KOPT-K1 (cell line): ENCODE measurements at regions not wholly inside any gene's neighbourhood (a gene's known extent, or its start where the extent isn't known, plus 50 kb on each side); places are given as distances from the start of the nearest gene placed in this dataset.
A peak's percentile ranks its signal among the peaks of the same experiment; 100 is the strongest.

Experiments
- H3K27ac ChIP-seq: fragments of 200-600 bp; sonication (generic); 2 replicates; pipeline ENCODE4 v1.5.1; 2016; ENCODE audit warnings: antibody characterized with exemption, mild to moderate bottlenecking, low read depth, low read length; ENCODE audit not compliant: poor library complexity, severe bottlenecking
- H3K36me3 ChIP-seq: fragments of 200-600 bp; sonication (generic); 2 replicates; pipeline ENCODE4 v1.5.1; 2017; ENCODE audit warnings: antibody characterized with exemption, mild to moderate bottlenecking, low read length, moderate library complexity; ENCODE audit not compliant: insufficient read depth
- H3K9me3 ChIP-seq: fragments of 200-600 bp; sonication (generic); 2 replicates; pipeline ENCODE4 v1.5.1; 2017; ENCODE audit warnings: antibody characterized with exemption, low read length, mild to moderate bottlenecking; ENCODE audit not compliant: insufficient read depth, poor library complexity, severe bottlenecking

GRCh38 chr2:12293874-12294273, 422.9 kb upstream of the TRIB2 start:
- H3K27ac ChIP-seq = no peak overlapping the region

GRCh38 chr2:12295856-12296519, 420.7 kb upstream of the TRIB2 start:
- H3K27ac ChIP-seq = peak overlapping the region; percentile 59
- no peaks in the 10 kb centered on the region for H3K36me3 ChIP-seq
- H3K9me3 ChIP-seq = peaks cover 16% of the 10 kb centered on the region

More at GRCh38 chr2:12293874-12294273, 422.9 kb upstream of the TRIB2 start:
- H3K9me3 ChIP-seq = peaks cover 4% of the 10 kb centered on the region
- no peaks in the 10 kb centered on the region for H3K36me3 ChIP-seq

GRCh38 chr2:12296915-12297314, 419.8 kb upstream of the TRIB2 start:
- peaks cover 16% of the 10 kb centered on the region for H3K9me3 ChIP-seq
- no peaks in the 10 kb centered on the region for H3K36me3 ChIP-seq
- H3K27ac ChIP-seq = peak overlapping the region; percentile 59

- Histone ChIP-seq H3K36me3 (no peaks in the 10 kb centered on the region), H3K27ac (no peak overlapping the region), H3K9me3 (peaks cover 16% of the 10 kb centered on the region)
Observed at GRCh38 chr2:12298352-12298751, 418.4 kb upstream of the TRIB2 start.

DNA sequence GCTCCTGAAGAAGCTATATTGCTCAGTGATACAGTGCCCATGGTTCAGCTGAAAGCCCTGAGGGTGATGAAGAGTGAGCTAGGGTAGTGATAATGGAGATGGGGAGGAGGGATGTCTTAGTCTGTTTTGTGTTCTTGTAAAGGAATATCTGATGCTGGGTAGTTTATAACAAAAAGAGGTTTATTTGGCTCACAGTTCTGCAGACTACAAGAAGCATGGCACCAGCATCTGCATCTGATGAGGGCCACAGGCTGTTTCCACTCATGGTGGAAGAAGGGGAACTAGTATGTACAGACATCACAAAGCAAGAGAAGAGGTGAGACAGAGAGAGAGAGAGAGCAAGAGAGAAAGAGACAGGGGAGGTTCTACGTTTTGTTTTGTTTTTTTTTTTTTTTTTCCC, 417.3 kb upstream of the TRIB2 start:
- peaks cover 16% of the 10 kb centered on the region for H3K9me3 ChIP-seq

GRCh38 chr2:12300019-12300602, 416.6 kb upstream of the TRIB2 start:
- H3K27ac ChIP-seq = no peak overlapping the region
- no peaks in the 10 kb centered on the region for H3K36me3 ChIP-seq
- peaks cover 16% of the 10 kb centered on the region for H3K9me3 ChIP-seq

More for the DNA sequence above, 417.3 kb upstream of the TRIB2 start:
- Histone ChIP-seq H3K27ac (no peak overlapping the region), H3K36me3 (no peaks in the 10 kb centered on the region)

DNA sequence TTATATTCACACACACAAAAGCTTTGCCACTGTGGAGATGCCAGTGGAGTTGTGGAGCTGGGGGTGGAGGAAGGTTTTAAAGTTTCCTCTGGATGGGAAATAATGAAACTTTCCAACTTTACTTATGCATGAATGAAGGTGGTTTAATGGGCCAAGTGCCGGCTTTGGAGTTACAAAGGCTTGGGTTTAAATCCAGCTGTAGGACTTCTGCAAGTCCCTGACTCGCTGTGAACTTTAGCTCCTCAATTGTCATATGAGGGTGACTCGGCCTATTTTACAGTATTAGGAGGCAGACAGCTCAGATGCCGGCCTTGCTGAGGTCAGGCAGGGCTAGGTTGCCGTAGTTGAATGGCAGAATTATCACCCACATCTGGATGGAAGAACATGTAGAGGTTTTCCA, 415.8 kb upstream of the TRIB2 start:
- peaks cover 16% of the 10 kb centered on the region for H3K9me3 ChIP-seq
- H3K36me3 ChIP-seq = no peaks in the 10 kb centered on the region
- H3K27ac ChIP-seq = no peak overlapping the region

DNA sequence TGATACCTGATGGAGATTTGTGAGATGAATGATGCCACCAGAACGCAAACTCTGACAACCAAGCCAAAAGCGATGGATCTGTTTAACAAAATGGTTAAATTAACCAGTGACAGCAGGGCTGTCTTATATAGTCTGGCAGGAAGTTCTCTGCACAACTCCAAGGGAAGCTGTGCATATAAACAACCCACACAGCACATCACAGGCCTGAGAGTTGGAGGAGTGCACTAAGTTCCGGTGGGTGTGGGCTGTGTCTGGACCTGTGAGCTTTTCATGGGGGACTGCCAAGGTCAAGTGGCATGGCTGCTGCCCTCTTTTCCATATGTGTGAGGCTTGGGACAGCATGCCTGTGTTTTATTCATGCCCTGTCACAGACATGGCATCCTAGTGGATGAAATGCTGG, 414.6 kb upstream of the TRIB2 start:
- H3K27ac ChIP-seq = no peak overlapping the region
- H3K36me3 ChIP-seq = no peaks in the 10 kb centered on the region
- H3K9me3 ChIP-seq = peaks cover 22% of the 10 kb centered on the region

DNA sequence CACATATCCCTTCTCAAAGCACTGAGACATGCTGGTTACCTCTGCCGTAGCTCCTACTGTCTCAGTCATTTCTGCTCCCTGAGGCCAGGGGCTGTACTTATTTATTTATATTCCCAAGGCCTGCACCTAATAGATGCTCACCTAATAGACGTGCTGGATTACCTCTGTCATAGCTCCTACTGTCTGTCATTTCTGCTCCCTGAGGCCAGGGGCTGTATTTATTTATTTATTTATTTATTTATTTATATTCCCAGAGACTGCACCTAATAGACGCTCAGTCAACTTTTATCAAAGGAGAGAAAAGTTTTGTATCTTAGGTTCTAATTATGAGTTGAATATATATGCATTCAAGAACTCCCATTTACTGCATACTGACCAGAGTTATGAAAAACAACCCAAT, 414.0 kb upstream of the TRIB2 start:
- Histone ChIP-seq H3K27ac (peak overlapping the region; percentile 37), H3K9me3 (peaks cover 22% of the 10 kb centered on the region), H3K36me3 (no peaks in the 10 kb centered on the region)

DNA sequence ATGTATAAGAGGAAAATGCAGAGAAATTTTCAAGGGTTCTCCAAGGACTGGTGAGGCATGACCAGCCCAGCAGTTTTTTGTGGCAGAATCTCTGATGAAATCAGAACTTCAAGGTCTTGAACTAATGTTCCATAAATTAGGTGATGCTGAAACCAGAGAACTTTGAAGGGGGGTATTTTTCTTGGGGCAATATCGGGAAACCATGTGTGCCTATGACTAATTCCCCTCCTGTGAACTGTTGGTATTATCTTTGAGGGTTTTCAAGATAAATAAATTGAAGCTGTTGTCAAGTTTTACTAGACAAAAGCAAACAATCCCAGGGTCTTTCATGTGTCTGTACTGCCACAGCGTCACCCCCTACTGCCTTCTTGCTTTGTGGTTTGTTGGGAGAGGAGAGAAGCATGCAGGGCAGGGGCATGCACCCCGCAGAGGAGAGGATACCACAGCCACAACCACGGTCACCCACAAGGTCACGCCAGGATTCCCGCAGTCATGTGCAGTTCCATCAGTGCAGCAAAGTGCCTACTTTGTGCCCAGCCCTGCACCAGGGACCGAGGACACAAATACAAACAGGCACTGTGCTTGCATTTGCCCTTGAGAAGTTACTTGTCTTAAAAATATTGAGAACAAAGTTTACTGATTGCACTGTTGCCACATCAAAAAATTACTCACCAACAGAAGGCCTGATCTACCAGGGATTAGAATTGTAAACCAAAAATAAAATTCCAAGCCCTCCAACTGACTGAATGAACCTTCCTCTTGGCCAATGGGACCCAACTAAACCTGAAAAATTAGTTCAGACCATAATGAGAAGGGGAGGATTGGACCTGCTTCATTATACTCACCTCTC, 413.3 kb upstream of the TRIB2 start:
- Histone ChIP-seq H3K36me3 (no peaks in the 10 kb centered on the region), H3K9me3 (peaks cover 22% of the 10 kb centered on the region), H3K27ac (peak overlapping the region; percentile 37)

- Histone ChIP-seq H3K27ac (no peak overlapping the region), H3K36me3 (no peaks in the 10 kb centered on the region), H3K9me3 (peaks cover 10% of the 10 kb centered on the region)
Observed at GRCh38 chr2:12304564-12305171, 412.1 kb upstream of the TRIB2 start.

DNA sequence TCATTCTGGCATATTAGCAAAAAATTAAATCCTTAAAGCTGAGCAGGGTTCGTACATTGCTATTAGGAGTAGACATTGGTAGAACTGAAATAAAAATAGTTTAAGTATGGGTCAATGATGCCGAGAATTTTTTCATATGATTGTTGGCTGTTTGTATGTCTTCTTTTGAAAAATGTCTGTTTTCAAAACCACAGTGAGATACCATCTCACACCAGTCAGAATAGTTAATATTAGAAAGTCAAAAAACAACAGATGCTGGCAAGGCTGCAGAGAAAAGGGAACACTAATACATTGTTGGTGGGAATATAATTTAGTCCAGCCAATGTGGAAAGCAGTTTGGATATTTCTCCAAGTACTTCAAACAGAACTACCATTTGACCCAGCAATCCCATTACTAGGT, 410.8 kb upstream of the TRIB2 start:
- no peak overlapping the region for H3K27ac ChIP-seq
- no peaks in the 10 kb centered on the region for H3K36me3 ChIP-seq
- peaks cover 6% of the 10 kb centered on the region for H3K9me3 ChIP-seq

GRCh38 chr2:12310399-12310798, 406.3 kb upstream of the TRIB2 start:
- Histone ChIP-seq H3K27ac (no peak overlapping the region), H3K9me3 (peaks cover 8% of the 10 kb centered on the region), H3K36me3 (no peaks in the 10 kb centered on the region)

DNA sequence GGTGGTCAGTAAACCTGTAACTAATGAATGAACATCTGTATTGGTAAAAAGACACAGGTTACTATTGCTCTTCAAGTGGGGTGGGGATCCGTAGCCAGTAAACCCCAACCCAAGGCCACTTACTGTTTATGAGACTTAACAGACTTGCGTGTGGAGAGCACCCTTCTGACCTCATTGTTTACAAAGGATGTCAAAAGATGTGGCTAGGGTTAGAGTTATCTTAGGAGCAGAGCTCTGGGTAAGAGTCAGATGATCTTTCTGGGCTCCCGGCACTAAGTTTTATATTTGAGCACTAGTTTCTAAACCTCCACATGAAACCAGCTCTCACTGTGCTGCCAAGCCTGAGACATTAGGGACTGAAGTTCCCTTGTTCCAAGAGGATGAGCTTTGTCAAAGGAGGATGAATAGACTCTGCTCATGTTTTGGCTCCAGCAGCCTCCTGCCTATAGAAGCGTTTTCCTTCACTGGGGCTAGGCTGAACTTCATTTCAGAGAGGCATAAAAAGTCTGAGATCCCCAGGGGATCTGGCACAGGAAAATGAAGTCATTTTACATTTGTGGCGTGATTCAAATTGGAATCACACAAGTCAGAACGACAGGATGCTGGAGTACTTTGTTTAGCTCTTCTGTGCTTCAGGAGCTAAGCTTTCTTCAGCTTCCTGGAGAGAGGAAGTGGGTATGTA, 403.1 kb upstream of the TRIB2 start:
- H3K36me3 ChIP-seq = no peaks in the 10 kb centered on the region
- H3K27ac ChIP-seq = no peak overlapping the region
- peaks cover 4% of the 10 kb centered on the region for H3K9me3 ChIP-seq
